ENCODE measurements at regions not wholly inside any gene's neighbourhood (a gene's known extent, or its start where the extent isn't known, plus 50 kb on each side); places are given as distances from the start of the nearest gene placed in this dataset.

- no peak for TF ChIP-seq ZNF274 (IDR thresholded peaks at IDR 0.05; ENCODE audit: borderline replicate concordance, extremely low read depth, low read length)
Observed at GRCh38 chr7:68103319-68103718, 1106.7 kb downstream of the TYW1 start (continued).

Measured in H1 (cell line).